ENCODE measurements at regions not wholly inside any gene's neighbourhood (a gene's known extent, or its start where the extent isn't known, plus 50 kb on each side); places are given as distances from the start of the nearest gene placed in this dataset.

GRCh38 chr1:222372221-222372620, 175.7 kb downstream of the HHIPL2 start:
- no peak for DNase-seq (ENCODE audit: extremely low spot score, insufficient read length, low read depth)
- no peak for FAIRE-seq

- no peak for DNase-seq (ENCODE audit: extremely low spot score, insufficient read length, low read depth)
- FAIRE-seq: no peak
These were observed 176.8 kb downstream of the HHIPL2 start for GRCh38 chr1:222370913-222371675.

GRCh38 chr1:222370081-222370912, 177.6 kb downstream of the HHIPL2 start:
- FAIRE-seq (no peak), DNase-seq (ENCODE audit: extremely low spot score, insufficient read length, low read depth) (no peak)

- no peak for DNase-seq (ENCODE audit: extremely low spot score, insufficient read length, low read depth)
- FAIRE-seq: no peak
These were observed 178.8 kb downstream of the HHIPL2 start for GRCh38 chr1:222369148-222369547.

GRCh38 chr1:222358100-222358499, 189.8 kb downstream of the HHIPL2 start:
- FAIRE-seq: no peak
- no peak for DNase-seq (ENCODE audit: extremely low spot score, insufficient read length, low read depth)

- FAIRE-seq (no peak), DNase-seq (ENCODE audit: extremely low spot score, insufficient read length, low read depth) (no peak)
These were observed 190.7 kb downstream of the HHIPL2 start for GRCh38 chr1:222357252-222357651.

- FAIRE-seq (no peak), DNase-seq (ENCODE audit: extremely low spot score, insufficient read length, low read depth) (no peak)
These were observed 200.3 kb downstream of the HHIPL2 start for GRCh38 chr1:222347627-222348026.

GRCh38 chr1:222346955-222347354, 200.9 kb downstream of the HHIPL2 start:
- FAIRE-seq (no peak), DNase-seq (ENCODE audit: extremely low spot score, insufficient read length, low read depth) (no peak)

- no peak for FAIRE-seq
- no peak for DNase-seq (ENCODE audit: extremely low spot score, insufficient read length, low read depth)
These were observed 208.4 kb downstream of the HHIPL2 start for GRCh38 chr1:222339376-222339947.

GRCh38 chr1:222335586-222335985, 212.3 kb downstream of the HHIPL2 start:
- DNase-seq (ENCODE audit: extremely low spot score, insufficient read length, low read depth) (no peak), FAIRE-seq (no peak)

- no peak for FAIRE-seq
- no peak for DNase-seq (ENCODE audit: extremely low spot score, insufficient read length, low read depth)
These were observed 213.8 kb downstream of the HHIPL2 start for GRCh38 chr1:222334026-222334680.

- no peak for DNase-seq (ENCODE audit: extremely low spot score, insufficient read length, low read depth)
These were observed 216.1 kb downstream of the HHIPL2 start for GRCh38 chr1:222331765-222332164.

GRCh38 chr1:222331340-222331739, 216.6 kb downstream of the HHIPL2 start:
- no peak for FAIRE-seq

More at GRCh38 chr1:222331765-222332164, 216.1 kb downstream of the HHIPL2 start:
- FAIRE-seq: no peak

GRCh38 chr1:222329493-222330045, 218.3 kb downstream of the HHIPL2 start:
- FAIRE-seq (no peak), DNase-seq (ENCODE audit: extremely low spot score, insufficient read length, low read depth) (no peak)

More at GRCh38 chr1:222331340-222331739, 216.6 kb downstream of the HHIPL2 start:
- DNase-seq (ENCODE audit: extremely low spot score, insufficient read length, low read depth): no peak

GRCh38 chr1:222326710-222327036, 221.2 kb downstream of the HHIPL2 start:
- DNase-seq (ENCODE audit: extremely low spot score, insufficient read length, low read depth): no peak
- no peak for FAIRE-seq

- FAIRE-seq: no peak
- no peak for DNase-seq (ENCODE audit: extremely low spot score, insufficient read length, low read depth)
These were observed 221.7 kb downstream of the HHIPL2 start for GRCh38 chr1:222326006-222326709.

- no peak for FAIRE-seq
These were observed 222.4 kb downstream of the HHIPL2 start for GRCh38 chr1:222325506-222325905.

GRCh38 chr1:222314839-222315238, 233.1 kb downstream of the HHIPL2 start:
- no peak for FAIRE-seq

More at GRCh38 chr1:222325506-222325905, 222.4 kb downstream of the HHIPL2 start:
- DNase-seq (ENCODE audit: extremely low spot score, insufficient read length, low read depth): no peak

GRCh38 chr1:222310836-222311235, 237.1 kb downstream of the HHIPL2 start:
- DNase-seq (ENCODE audit: extremely low spot score, insufficient read length, low read depth): no peak
- no peak for FAIRE-seq

More at GRCh38 chr1:222314839-222315238, 233.1 kb downstream of the HHIPL2 start:
- DNase-seq (ENCODE audit: extremely low spot score, insufficient read length, low read depth): no peak
